Neural cell (in vitro differentiated cells): ENCODE measurements at regions not wholly inside any gene's neighbourhood (a gene's known extent, or its start where the extent isn't known, plus 50 kb on each side); places are given as distances from the start of the nearest gene placed in this dataset.

Experiments used
- H2AFZ ChIP-seq: fragments of 200-600, 300-800 bp; sonication (generic), shearing (Covaris generic); 2 replicates; pipeline ENCODE4 v1.6.0; 2014; ENCODE audit warnings: low read depth, mild to moderate bottlenecking, antibody characterized with exemption, low read length, moderate library complexity
- H3F3A ChIP-seq: fragments of 200-600 bp; shearing (Covaris generic); 2 replicates; pipeline ENCODE4 v1.6.1; 2016; ENCODE audit warnings: mild to moderate bottlenecking, moderate library complexity, mixed read lengths, antibody characterized with exemption, low read length; ENCODE audit not compliant: insufficient read depth, poor library complexity, severe bottlenecking
- H3K27ac ChIP-seq: fragments of 200-600, 300-800 bp; sonication (generic), shearing (Covaris generic); 2 replicates; pipeline ENCODE4 v1.5.1; 2014; ENCODE audit warnings: mild to moderate bottlenecking, low read length, moderate library complexity
- H3K27me3 ChIP-seq: fragments of 300-800, 200-600 bp; sonication (generic), shearing (Covaris generic); 2 replicates; pipeline ENCODE4 v1.6.0; 2014; ENCODE audit warnings: mild to moderate bottlenecking, low read depth, low read length, moderate library complexity; ENCODE audit not compliant: insufficient read depth
- H3K36me3 ChIP-seq: fragments of 300-800, 200-600 bp; sonication (generic), shearing (Covaris generic); 2 replicates; pipeline ENCODE4 v1.5.1; 2014; ENCODE audit warnings: mild to moderate bottlenecking, antibody characterized with exemption, low read length, moderate library complexity; ENCODE audit not compliant: insufficient read depth
- H3K4me2 ChIP-seq: fragments of 300-800, 200-600 bp; sonication (generic), shearing (Covaris generic); 2 replicates; pipeline ENCODE4 v1.6.0; 2014; ENCODE audit warnings: mild to moderate bottlenecking, low read length
- H3K4me3 ChIP-seq: fragments of 300-800, 200-600 bp; sonication (generic), shearing (Covaris generic); 2 replicates; pipeline ENCODE4 v1.5.1; 2014; ENCODE audit warnings: mild to moderate bottlenecking, low read length, moderate library complexity
- H3K79me2 ChIP-seq: fragments of 200-600 bp; shearing (Covaris generic); replicated peaks from 2 replicates; pipeline ENCODE4 v1.6.0; 2014; ENCODE audit warnings: mild to moderate bottlenecking, low read length, moderate library complexity; ENCODE audit not compliant: insufficient read depth
- H3K9ac ChIP-seq: fragments of 300-800, 200-600 bp; sonication (generic), shearing (Covaris generic); 2 replicates; pipeline ENCODE4 v1.6.1; 2016; ENCODE audit warnings: mild to moderate bottlenecking, low read length, mixed read lengths
- H3K9me2 ChIP-seq: fragments of 200-600 bp; shearing (Covaris generic); 2 replicates; pipeline ENCODE4 v1.6.1; 2016; ENCODE audit warnings: mild to moderate bottlenecking, low read length, mixed read lengths; ENCODE audit not compliant: insufficient read depth
- H3K9me3 ChIP-seq: fragments of 200-600, 300-800 bp; sonication (generic), shearing (Covaris generic); 2 replicates; pipeline ENCODE4 v1.6.1; 2016; ENCODE audit warnings: mild to moderate bottlenecking, mixed run types, low read length, moderate library complexity, mixed read lengths
- H4K20me1 ChIP-seq: fragments of 200-600 bp; shearing (Covaris generic); 2 replicates; pipeline ENCODE4 v1.6.1; 2016; ENCODE audit warnings: mild to moderate bottlenecking, mixed run types; ENCODE audit not compliant: insufficient read depth
- EP300 ChIP-seq: fragments of 450-650 bp; conservative IDR thresholded peaks from 2 replicates; pipeline ENCODE4 v1.6.1; 2014; ENCODE audit warnings: antibody characterized with exemption, mild to moderate bottlenecking, moderate library complexity; ENCODE audit not compliant: poor library complexity, severe bottlenecking
- EZH2 ChIP-seq: fragments of 200-600, 300-800 bp; shearing (Covaris generic), sonication (generic); IDR thresholded peaks from 2 replicates; pipeline ENCODE4 v1.6.1; 2014; ENCODE audit warnings: antibody characterized with exemption, low read length, borderline replicate concordance, mild to moderate bottlenecking; ENCODE audit not compliant: insufficient read depth, poor library complexity, severe bottlenecking
- MXI1 ChIP-seq: fragments of 450-650 bp; conservative IDR thresholded peaks from 2 replicates; pipeline ENCODE4 v1.6.1; 2014; ENCODE audit warnings: antibody characterized with exemption, mild to moderate bottlenecking; ENCODE audit not compliant: poor library complexity, severe bottlenecking
- POLR2AphosphoS5 ChIP-seq: IDR thresholded peaks from 2 replicates; pipeline ENCODE4 v1.6.1; 2012
- RAD21 ChIP-seq: fragments of 450-650 bp; conservative IDR thresholded peaks from 2 replicates; pipeline ENCODE4 v1.6.1; 2014; ENCODE audit warnings: antibody characterized with exemption, mild to moderate bottlenecking, moderate library complexity
- SMC3 ChIP-seq: fragments of 450-650 bp; conservative IDR thresholded peaks from 2 replicates; pipeline ENCODE4 v1.6.1; 2014; ENCODE audit warnings: antibody characterized with exemption, mild to moderate bottlenecking, moderate library complexity; ENCODE audit not compliant: poor library complexity
- TAF1 ChIP-seq: IDR thresholded peaks from 2 replicates; pipeline ENCODE4 v1.6.1; 2012; ENCODE audit warnings: low read depth
- TF ChIP-seq, protein P1 (sequence below): fragments of 450-650 bp; IDR thresholded peaks from 2 replicates; pipeline ENCODE4 v1.5.1; 2014; ENCODE audit warnings: antibody characterized with exemption, mild to moderate bottlenecking, moderate library complexity; ENCODE audit not compliant: poor library complexity, severe bottlenecking
- TF ChIP-seq, protein P2 (sequence below): IDR thresholded peaks from 2 replicates; pipeline ENCODE4 v1.6.1; 2012; ENCODE audit warnings: borderline replicate concordance

DNA sequence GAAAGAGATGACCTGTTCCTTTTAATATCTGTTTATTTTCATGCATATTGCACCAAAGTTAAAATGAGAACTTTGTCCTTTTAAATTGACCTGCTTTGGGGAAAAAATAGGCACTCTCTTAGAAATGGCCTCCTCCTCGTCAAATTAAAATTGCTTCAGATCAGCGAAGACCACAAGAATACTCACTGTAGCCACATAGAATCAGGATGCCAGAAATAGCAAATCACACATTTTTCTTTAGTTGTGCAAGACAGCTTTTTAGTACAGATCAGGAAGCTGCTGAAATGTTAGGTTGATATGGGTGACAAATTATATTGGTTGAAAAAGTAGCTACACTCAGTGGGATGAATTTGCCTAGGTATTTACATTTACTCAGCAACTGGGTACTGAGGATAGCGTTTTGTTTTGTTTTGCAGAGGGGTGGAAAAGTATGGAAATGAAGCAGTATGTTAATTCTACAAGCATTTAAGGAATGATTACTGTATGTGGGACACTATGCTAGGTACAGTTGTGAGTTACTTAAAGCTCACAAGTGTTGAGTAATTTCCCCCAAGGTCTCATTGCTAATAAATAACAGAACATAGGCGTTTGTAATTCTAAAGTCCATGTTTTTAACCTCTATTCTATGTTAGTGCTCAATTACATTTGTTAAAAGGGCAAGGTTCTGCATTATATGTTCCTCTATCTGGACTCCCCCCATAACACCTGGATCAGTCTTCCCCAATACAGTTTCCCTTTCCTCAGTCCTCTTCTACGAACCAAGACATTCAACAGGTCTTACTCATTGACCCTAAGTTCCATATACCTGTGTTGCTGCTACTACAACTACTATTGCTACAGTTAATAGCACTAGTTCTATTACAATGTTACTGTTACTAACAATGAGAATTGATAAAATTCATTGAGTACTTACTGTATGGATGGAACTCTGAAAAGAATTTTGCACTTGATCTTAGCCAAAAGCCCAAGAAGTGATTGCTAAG, 99.4 kb upstream of the S1PR1 start:
- Histone ChIP-seq H3K9me3 (no peaks in the 10 kb centered on the region), H4K20me1 (no peaks in the 10 kb centered on the region), H3K27me3 (no peaks in the 10 kb centered on the region), H3K27ac (no peak overlapping the region), H3K9ac (no peak overlapping the region), H3K79me2 (no peaks in the 10 kb centered on the region), H2AFZ (no peak overlapping the region), H3F3A (no peaks in the 10 kb centered on the region), H3K4me3 (no peak overlapping the region), H3K9me2 (no peaks in the 10 kb centered on the region), H3K36me3 (no peaks in the 10 kb centered on the region), H3K4me2 (no peak overlapping the region)
- TF ChIP-seq MXI1 (no peak), EZH2 (no peak), SMC3 (no peak), RAD21 (no peak), POLR2AphosphoS5 (no peak), EP300 (no peak), TAF1 (no peak)
- TF ChIP-seq, protein P1, sequence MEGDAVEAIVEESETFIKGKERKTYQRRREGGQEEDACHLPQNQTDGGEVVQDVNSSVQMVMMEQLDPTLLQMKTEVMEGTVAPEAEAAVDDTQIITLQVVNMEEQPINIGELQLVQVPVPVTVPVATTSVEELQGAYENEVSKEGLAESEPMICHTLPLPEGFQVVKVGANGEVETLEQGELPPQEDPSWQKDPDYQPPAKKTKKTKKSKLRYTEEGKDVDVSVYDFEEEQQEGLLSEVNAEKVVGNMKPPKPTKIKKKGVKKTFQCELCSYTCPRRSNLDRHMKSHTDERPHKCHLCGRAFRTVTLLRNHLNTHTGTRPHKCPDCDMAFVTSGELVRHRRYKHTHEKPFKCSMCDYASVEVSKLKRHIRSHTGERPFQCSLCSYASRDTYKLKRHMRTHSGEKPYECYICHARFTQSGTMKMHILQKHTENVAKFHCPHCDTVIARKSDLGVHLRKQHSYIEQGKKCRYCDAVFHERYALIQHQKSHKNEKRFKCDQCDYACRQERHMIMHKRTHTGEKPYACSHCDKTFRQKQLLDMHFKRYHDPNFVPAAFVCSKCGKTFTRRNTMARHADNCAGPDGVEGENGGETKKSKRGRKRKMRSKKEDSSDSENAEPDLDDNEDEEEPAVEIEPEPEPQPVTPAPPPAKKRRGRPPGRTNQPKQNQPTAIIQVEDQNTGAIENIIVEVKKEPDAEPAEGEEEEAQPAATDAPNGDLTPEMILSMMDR: no peak
- TF ChIP-seq, protein P2, sequence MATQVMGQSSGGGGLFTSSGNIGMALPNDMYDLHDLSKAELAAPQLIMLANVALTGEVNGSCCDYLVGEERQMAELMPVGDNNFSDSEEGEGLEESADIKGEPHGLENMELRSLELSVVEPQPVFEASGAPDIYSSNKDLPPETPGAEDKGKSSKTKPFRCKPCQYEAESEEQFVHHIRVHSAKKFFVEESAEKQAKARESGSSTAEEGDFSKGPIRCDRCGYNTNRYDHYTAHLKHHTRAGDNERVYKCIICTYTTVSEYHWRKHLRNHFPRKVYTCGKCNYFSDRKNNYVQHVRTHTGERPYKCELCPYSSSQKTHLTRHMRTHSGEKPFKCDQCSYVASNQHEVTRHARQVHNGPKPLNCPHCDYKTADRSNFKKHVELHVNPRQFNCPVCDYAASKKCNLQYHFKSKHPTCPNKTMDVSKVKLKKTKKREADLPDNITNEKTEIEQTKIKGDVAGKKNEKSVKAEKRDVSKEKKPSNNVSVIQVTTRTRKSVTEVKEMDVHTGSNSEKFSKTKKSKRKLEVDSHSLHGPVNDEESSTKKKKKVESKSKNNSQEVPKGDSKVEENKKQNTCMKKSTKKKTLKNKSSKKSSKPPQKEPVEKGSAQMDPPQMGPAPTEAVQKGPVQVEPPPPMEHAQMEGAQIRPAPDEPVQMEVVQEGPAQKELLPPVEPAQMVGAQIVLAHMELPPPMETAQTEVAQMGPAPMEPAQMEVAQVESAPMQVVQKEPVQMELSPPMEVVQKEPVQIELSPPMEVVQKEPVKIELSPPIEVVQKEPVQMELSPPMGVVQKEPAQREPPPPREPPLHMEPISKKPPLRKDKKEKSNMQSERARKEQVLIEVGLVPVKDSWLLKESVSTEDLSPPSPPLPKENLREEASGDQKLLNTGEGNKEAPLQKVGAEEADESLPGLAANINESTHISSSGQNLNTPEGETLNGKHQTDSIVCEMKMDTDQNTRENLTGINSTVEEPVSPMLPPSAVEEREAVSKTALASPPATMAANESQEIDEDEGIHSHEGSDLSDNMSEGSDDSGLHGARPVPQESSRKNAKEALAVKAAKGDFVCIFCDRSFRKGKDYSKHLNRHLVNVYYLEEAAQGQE: no peak

DNA sequence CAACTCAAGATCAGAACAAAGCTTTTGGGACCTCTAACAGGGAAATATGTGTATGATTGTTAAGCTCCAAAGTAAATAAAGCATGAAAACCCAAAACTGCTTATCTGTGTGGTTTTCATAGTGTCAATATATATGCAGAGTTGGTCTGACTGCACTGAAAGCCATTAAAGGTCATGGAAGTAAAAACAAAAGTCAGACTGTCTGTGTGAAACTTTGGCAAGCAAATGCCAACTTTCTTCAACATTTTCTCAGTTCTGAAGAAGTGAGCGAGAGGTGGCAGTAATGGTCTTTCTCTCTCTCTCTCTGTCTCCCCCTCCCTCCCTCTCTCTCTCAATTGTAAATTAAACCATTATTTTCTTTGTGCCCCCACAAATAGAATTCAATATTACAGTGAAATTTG, 100.1 kb upstream of the S1PR1 start:
- no peak overlapping the region for H3K9ac ChIP-seq
- H3K79me2 ChIP-seq: no peaks in the 10 kb centered on the region
- no peak overlapping the region for H2AFZ ChIP-seq
- H4K20me1 ChIP-seq: no peaks in the 10 kb centered on the region
- no peak overlapping the region for H3K27ac ChIP-seq
- H3K4me3 ChIP-seq: no peak overlapping the region
- TF ChIP-seq EP300: no peak
- TF ChIP-seq EZH2: no peak
- no peak for TF ChIP-seq SMC3
- TF ChIP-seq, protein P1: no peak
- no peak for TF ChIP-seq TAF1
- TF ChIP-seq RAD21: no peak
- TF ChIP-seq, protein P2: no peak
- TF ChIP-seq POLR2AphosphoS5: no peak
- no peak for TF ChIP-seq MXI1
- H3K36me3 ChIP-seq: no peaks in the 10 kb centered on the region
- H3K9me2 ChIP-seq: no peaks in the 10 kb centered on the region
- no peaks in the 10 kb centered on the region for H3F3A ChIP-seq
- no peaks in the 10 kb centered on the region for H3K9me3 ChIP-seq
- H3K4me2 ChIP-seq: no peak overlapping the region
- H3K27me3 ChIP-seq: no peaks in the 10 kb centered on the region
